Neuronal stem cell (in vitro differentiated cells): ENCODE measurements at regions not wholly inside any gene's neighbourhood (a gene's known extent, or its start where the extent isn't known, plus 50 kb on each side); places are given as distances from the start of the nearest gene placed in this dataset.

ENCODE experiments used
- DNase-seq: peaks from one replicate; pipeline ENCODE4 v3.0.0-alpha.2; 2013; ENCODE audit warnings: low spot score
- H2AFZ ChIP-seq: one replicate; pipeline ENCODE4 v1.6.1; 2013; ENCODE audit warnings: mild to moderate bottlenecking, low read length, inconsistent platforms
- H2AK5ac ChIP-seq: 2 replicates; pipeline ENCODE4 v1.6.1; 2013; ENCODE audit warnings: low read depth, mild to moderate bottlenecking, inconsistent platforms, low read length, moderate library complexity, mixed read lengths
- H2BK120ac ChIP-seq: 2 replicates; pipeline ENCODE4 v1.6.1; 2013; ENCODE audit warnings: low read depth, mild to moderate bottlenecking, inconsistent platforms, low read length, moderate library complexity, mixed read lengths
- H2BK12ac ChIP-seq: one replicate; pipeline ENCODE4 v1.6.1; 2013; ENCODE audit warnings: low read length, inconsistent platforms
- H2BK15ac ChIP-seq: 2 replicates; pipeline ENCODE4 v1.6.1; 2013; ENCODE audit warnings: mild to moderate bottlenecking, low read length, inconsistent platforms, mixed read lengths
- H2BK5ac ChIP-seq: one replicate; pipeline ENCODE4 v1.6.1; 2013; ENCODE audit warnings: inconsistent platforms, mild to moderate bottlenecking, low read length, moderate library complexity
- H3K14ac ChIP-seq: one replicate; pipeline ENCODE4 v1.6.1; 2013; ENCODE audit warnings: low read length, inconsistent platforms
- H3K18ac ChIP-seq: 2 replicates; pipeline ENCODE4 v1.6.1; 2013; ENCODE audit warnings: low read length, inconsistent platforms
- H3K23ac ChIP-seq: 2 replicates; pipeline ENCODE4 v1.6.1; 2013; ENCODE audit warnings: low read depth, mild to moderate bottlenecking, mixed read lengths, low read length, inconsistent platforms; ENCODE audit not compliant: poor library complexity
- H3K27ac ChIP-seq: replicated peaks from 3 replicates; pipeline ENCODE4 v1.5.1; 2013; ENCODE audit warnings: low read length, inconsistent platforms
- H3K27me3 ChIP-seq, 3 experiments: 2 replicates each; pipeline ENCODE4 v1.6.1; 2013; ENCODE audit warnings: low read length in 3 of 3, mild to moderate bottlenecking in 2 of 3, inconsistent platforms in 1 of 3, low read depth in 1 of 3, mixed read lengths in 1 of 3, moderate library complexity in 1 of 3; ENCODE audit not compliant: control insufficient read depth in 3 of 3, insufficient read depth in 3 of 3
- H3K36me3 ChIP-seq, 2 donors: replicated peaks in 1 of 2; 2 replicates each; pipeline ENCODE4 v1.6.1; 2013; ENCODE audit warnings: low read length in 2 of 2; ENCODE audit not compliant: control insufficient read depth in 2 of 2, insufficient read depth in 2 of 2
- H3K4ac ChIP-seq: 2 replicates; pipeline ENCODE4 v1.6.1; 2013; ENCODE audit warnings: inconsistent platforms, mild to moderate bottlenecking, low read length, moderate library complexity
- H3K4me1 ChIP-seq, 2 donors: 1 replicate in 1 of 2; 2 replicates in 1 of 2; pipeline ENCODE4 v1.6.1; 2013; ENCODE audit warnings: low read length in 2 of 2, low read depth in 1 of 2; ENCODE audit not compliant: control insufficient read depth in 2 of 2, insufficient read depth in 1 of 2
- H3K4me2 ChIP-seq: one replicate; pipeline ENCODE4 v1.6.1; 2013; ENCODE audit warnings: mild to moderate bottlenecking, low read length, inconsistent platforms; ENCODE audit not compliant: insufficient read depth, poor library complexity, severe bottlenecking
- H3K4me3 ChIP-seq, 2 donors: 2 replicates each; pipeline ENCODE4 v1.5.1; 2013; ENCODE audit warnings: low read length in 2 of 2, mild to moderate bottlenecking in 2 of 2, inconsistent platforms in 1 of 2, moderate library complexity in 1 of 2
- H3K79me1 ChIP-seq: one replicate; pipeline ENCODE4 v1.6.1; 2013; ENCODE audit warnings: low read depth, mild to moderate bottlenecking, inconsistent platforms, low read length, moderate library complexity
- H3K9ac ChIP-seq: one replicate; pipeline ENCODE4 v1.6.1; 2013; ENCODE audit warnings: mild to moderate bottlenecking, low read depth, low read length, inconsistent platforms; ENCODE audit not compliant: poor library complexity
- H3K9me3 ChIP-seq, 2 donors: replicated peaks in 1 of 2; 2 replicates each; pipeline versions ENCODE3 to v1.6.1; 2013; ENCODE audit warnings: low read length in 2 of 2, mild to moderate bottlenecking in 2 of 2, inconsistent platforms in 1 of 2, low read depth in 1 of 2, mixed read lengths in 1 of 2, moderate library complexity in 1 of 2; ENCODE audit not compliant: control insufficient read depth in 2 of 2, insufficient read depth in 1 of 2
- H4K8ac ChIP-seq: one replicate; pipeline ENCODE4 v1.6.1; 2013; ENCODE audit warnings: low read depth, mild to moderate bottlenecking, inconsistent platforms, low read length, moderate library complexity
- H4K91ac ChIP-seq: one replicate; pipeline ENCODE4 v1.6.1; 2013; ENCODE audit warnings: low read length, low read depth, mild to moderate bottlenecking, inconsistent platforms; ENCODE audit not compliant: poor library complexity
- WGBS, 2 donors: extraction: QIAGEN DNeasy Blood & Tissue Kit; methylation state at CpG; one replicate each; pipeline ENCODE4 v1.1.7; 2013; ENCODE audit warnings: missing lambda C conversion rate in 2 of 2, mixed read lengths in 1 of 2; ENCODE audit not compliant: insufficient read length in 2 of 2, insufficient replicate concordance in 1 of 2; ENCODE audit errors: extremely low coverage in 2 of 2; 5-methylcytosine and 5-hydroxymethylcytosine counted together

DNA sequence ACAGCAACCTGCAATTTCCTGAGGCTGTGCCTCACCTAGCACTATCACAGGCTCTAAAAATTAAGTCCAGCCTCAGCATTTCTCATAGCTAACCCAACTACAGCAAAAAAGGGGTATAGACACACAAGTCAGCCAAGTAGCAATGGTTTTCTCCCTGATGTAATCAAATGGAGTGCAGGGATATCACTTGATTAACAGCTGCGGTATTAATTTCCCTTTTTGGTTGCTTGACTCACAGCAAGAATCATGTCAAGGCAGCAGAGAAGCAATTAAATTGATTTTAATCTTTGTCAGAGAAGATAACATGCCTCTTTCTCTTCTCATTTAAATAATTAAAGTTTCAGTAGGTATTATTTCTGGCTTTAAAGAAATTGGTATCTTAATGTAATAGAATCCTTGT lies 278.9 kb downstream of the RWDD3 start:
- no peak overlapping the region for H3K4ac ChIP-seq
- H3K18ac ChIP-seq, result no peak overlapping the region
- no CpG with 5 or more reads among the region's 1 CpG for WGBS, 2 donors
- H4K91ac ChIP-seq, result no peak overlapping the region
- H3K79me1 ChIP-seq, result no peaks in the 10 kb centered on the region
- DNase-seq, result no peak
- no peak overlapping the region for H2BK5ac ChIP-seq
- no peak overlapping the region for H2AFZ ChIP-seq
- no peaks in the 10 kb centered on the region for H3K4me1 ChIP-seq
- no peak overlapping the region for H4K8ac ChIP-seq
- H3K36me3 ChIP-seq, result no peaks in the 10 kb centered on the region
- no peak overlapping the region for H3K27ac ChIP-seq
- H2BK120ac ChIP-seq, result no peak overlapping the region
- no peak overlapping the region for H3K4me2 ChIP-seq
- no peak overlapping the region for H2AK5ac ChIP-seq
- no peak overlapping the region for H3K4me3 ChIP-seq
- H2BK15ac ChIP-seq, result no peak overlapping the region
- no peak overlapping the region for H2BK12ac ChIP-seq
- H3K9ac ChIP-seq, result no peak overlapping the region
- no peaks in the 10 kb centered on the region for H3K27me3 ChIP-seq
- no peak overlapping the region for H3K23ac ChIP-seq
- no peaks in the 10 kb centered on the region for H3K9me3 ChIP-seq
- H3K14ac ChIP-seq, result no peak overlapping the region

GRCh38 chr1:95517506-95517905 lies 283.5 kb downstream of the RWDD3 start:
- H3K27ac ChIP-seq, result no peak overlapping the region
- H3K4me2 ChIP-seq, result no peak overlapping the region
- DNase-seq, result no peak
- H3K9me3 ChIP-seq, result no peaks in the 10 kb centered on the region
- no peak overlapping the region for H2BK120ac ChIP-seq
- WGBS, 2 donors, result no CpG with 5 or more reads among the region's 1 CpG
- H3K4me3 ChIP-seq, result no peak overlapping the region
- no peak overlapping the region for H2AK5ac ChIP-seq
- H3K23ac ChIP-seq, result no peak overlapping the region
- no peak overlapping the region for H3K4ac ChIP-seq
- H3K27me3 ChIP-seq, result no peaks in the 10 kb centered on the region
- H2BK12ac ChIP-seq, result no peak overlapping the region
- no peak overlapping the region for H3K9ac ChIP-seq
- H3K79me1 ChIP-seq, result no peaks in the 10 kb centered on the region
- H3K4me1 ChIP-seq, result no peaks in the 10 kb centered on the region
- no peak overlapping the region for H2BK15ac ChIP-seq
- no peak overlapping the region for H4K8ac ChIP-seq
- no peaks in the 10 kb centered on the region for H3K36me3 ChIP-seq
- H4K91ac ChIP-seq, result no peak overlapping the region
- no peak overlapping the region for H3K18ac ChIP-seq
- no peak overlapping the region for H3K14ac ChIP-seq
- no peak overlapping the region for H2AFZ ChIP-seq
- H2BK5ac ChIP-seq, result no peak overlapping the region

DNA sequence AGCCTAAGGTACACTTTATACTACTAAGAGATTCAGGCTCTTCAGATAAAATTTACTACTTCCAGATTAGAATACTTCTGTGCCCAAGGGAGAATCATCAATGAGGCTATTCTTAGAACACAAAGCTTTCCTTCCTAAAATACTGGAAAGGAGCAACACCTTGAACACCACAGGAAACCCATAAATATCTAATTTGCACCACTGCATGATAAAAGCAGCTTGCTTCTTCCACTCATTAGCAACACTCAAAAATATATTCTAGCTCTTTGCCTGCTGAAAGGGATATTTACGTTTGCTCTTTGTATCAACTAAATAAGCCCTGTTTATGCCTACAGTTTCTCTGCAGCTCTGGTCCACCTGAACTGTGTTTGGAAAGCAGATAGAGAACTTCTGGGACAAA lies 284.3 kb downstream of the RWDD3 start:
- Histone ChIP-seq H2BK15ac (no peak overlapping the region), H2AK5ac (no peak overlapping the region), H3K9me3 (no peaks in the 10 kb centered on the region), H3K4me1 (no peaks in the 10 kb centered on the region), H3K27ac (no peak overlapping the region), H3K79me1 (no peaks in the 10 kb centered on the region), H3K9ac (no peak overlapping the region), H2AFZ (no peak overlapping the region), H3K4ac (no peak overlapping the region), H2BK12ac (no peak overlapping the region), H3K4me2 (no peak overlapping the region), H3K4me3 (no peak overlapping the region), H4K8ac (no peak overlapping the region), H3K36me3 (no peaks in the 10 kb centered on the region), H3K18ac (no peak overlapping the region), H2BK5ac (no peak overlapping the region), H3K23ac (no peak overlapping the region), H3K27me3 (no peaks in the 10 kb centered on the region), H4K91ac (no peak overlapping the region), H3K14ac (no peak overlapping the region), H2BK120ac (no peak overlapping the region)
- no CpG with 5 or more reads among the region's 1 CpG for whole genome bisulfite sequencing, 2 donors
- no peak for DNase-seq

DNA sequence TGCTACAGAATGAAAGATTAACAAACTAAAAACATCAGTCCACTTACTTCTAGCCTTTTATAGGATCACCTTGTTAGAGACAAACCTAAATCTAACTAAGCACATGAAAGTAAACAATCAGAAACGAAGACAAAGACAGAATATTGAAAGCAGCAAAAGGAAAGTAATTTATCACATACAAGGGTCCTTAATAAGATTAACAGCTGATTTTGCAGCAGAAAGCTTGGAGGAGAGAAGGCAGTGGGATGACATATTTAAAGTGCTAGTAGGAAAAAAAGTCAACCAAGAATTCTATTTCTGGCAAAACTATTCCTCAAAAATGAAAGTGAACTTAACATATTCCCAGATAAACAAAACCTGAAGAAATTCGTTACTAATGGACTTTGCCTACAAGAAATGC lies 286.4 kb downstream of the RWDD3 start:
- H4K91ac ChIP-seq, result no peak overlapping the region
- no peak overlapping the region for H3K4me2 ChIP-seq
- H2BK12ac ChIP-seq, result no peak overlapping the region
- no peaks in the 10 kb centered on the region for H3K36me3 ChIP-seq
- H3K79me1 ChIP-seq, result no peaks in the 10 kb centered on the region
- H2BK120ac ChIP-seq, result no peak overlapping the region
- no peak overlapping the region for H4K8ac ChIP-seq
- H3K4ac ChIP-seq, result no peak overlapping the region
- H3K9me3 ChIP-seq, result peaks cover 0 to 3% of the 10 kb centered on the region in 2 donors
- H3K27ac ChIP-seq, result no peak overlapping the region
- no peaks in the 10 kb centered on the region for H3K27me3 ChIP-seq
- no peak overlapping the region for H2BK15ac ChIP-seq
- no peak overlapping the region for H3K14ac ChIP-seq
- WGBS, 2 donors, result no CpG with 5 or more reads among the region's 2 CpGs
- H2AFZ ChIP-seq, result no peak overlapping the region
- no peaks in the 10 kb centered on the region for H3K4me1 ChIP-seq
- no peak overlapping the region for H3K9ac ChIP-seq
- DNase-seq, result no peak
- no peak overlapping the region for H3K23ac ChIP-seq
- no peak overlapping the region for H3K18ac ChIP-seq
- H2AK5ac ChIP-seq, result no peak overlapping the region
- H3K4me3 ChIP-seq, result no peak overlapping the region
- H2BK5ac ChIP-seq, result no peak overlapping the region
